Glomerular endothelial cell (primary cell): ENCODE measurements at regions not wholly inside any gene's neighbourhood (a gene's known extent, or its start where the extent isn't known, plus 50 kb on each side); places are given as distances from the start of the nearest gene placed in this dataset.
"Not testable (repeated sequence)": the region's sequence is repeated elsewhere in the genome, so short reads cannot be mapped to it uniquely, and the experiment has no call there.

Experiments used
- DNase-seq: peaks from one replicate; pipeline ENCODE4 v3.0.0-alpha.2; 2011; ENCODE audit warnings: low read depth, low spot score; ENCODE audit errors: extremely low read depth

GRCh38 chr14:43480976-43481375 is 1026.1 kb downstream of the FSCB start:
- no peak for DNase-seq

GRCh38 chr14:43479596-43480195 is 1027.4 kb downstream of the FSCB start:
- DNase-seq: no peak

GRCh38 chr14:43476822-43477221 is 1030.3 kb downstream of the FSCB start:
- no peak for DNase-seq

GRCh38 chr14:43475757-43476156 is 1031.3 kb downstream of the FSCB start:
- DNase-seq: no peak

- DNase-seq: no peak
These were observed 1035.5 kb downstream of the FSCB start for GRCh38 chr14:43471595-43471994.

- DNase-seq: no peak
These were observed 1042.1 kb downstream of the FSCB start for GRCh38 chr14:43464968-43465367.

GRCh38 chr14:43449291-43449690 is 1057.8 kb downstream of the FSCB start:
- no peak for DNase-seq

GRCh38 chr14:43438056-43438455 is 1069.0 kb downstream of the FSCB start:
- DNase-seq: no peak

GRCh38 chr14:43418324-43418723 is 1088.8 kb downstream of the FSCB start:
- no peak for DNase-seq

- DNase-seq: no peak
These were observed 1094.0 kb downstream of the FSCB start for GRCh38 chr14:43413084-43413483.

GRCh38 chr14:43411841-43412240 is 1095.2 kb downstream of the FSCB start:
- no peak for DNase-seq

- no peak for DNase-seq
These were observed 1096.5 kb downstream of the FSCB start for GRCh38 chr14:43410631-43411030.

- no peak for DNase-seq
These were observed 1098.6 kb downstream of the FSCB start for GRCh38 chr14:43408472-43408871.

GRCh38 chr14:43407706-43408105 is 1099.4 kb downstream of the FSCB start:
- DNase-seq: no peak

GRCh38 chr14:43406931-43407330 is 1100.2 kb downstream of the FSCB start:
- no peak for DNase-seq

GRCh38 chr14:43399289-43399688 is 1107.8 kb downstream of the FSCB start:
- DNase-seq: no peak

- not testable (repeated sequence) for DNase-seq
These were observed 1136.6 kb downstream of the FSCB start for GRCh38 chr14:43370565-43370896.

- DNase-seq: no peak
These were observed 1137.1 kb downstream of the FSCB start for GRCh38 chr14:43369710-43370564.

GRCh38 chr14:43362586-43362985 is 1144.5 kb downstream of the FSCB start:
- no peak for DNase-seq

- DNase-seq: no peak
These were observed 1145.3 kb downstream of the FSCB start for GRCh38 chr14:43361751-43362150.

- DNase-seq: no peak
These were observed 1146.8 kb downstream of the FSCB start for GRCh38 chr14:43360239-43360638.

GRCh38 chr14:43359317-43359716 is 1147.8 kb downstream of the FSCB start:
- DNase-seq: no peak
